ENCODE measurements at regions not wholly inside any gene's neighbourhood (a gene's known extent, or its start where the extent isn't known, plus 50 kb on each side); places are given as distances from the start of the nearest gene placed in this dataset.

DNA sequence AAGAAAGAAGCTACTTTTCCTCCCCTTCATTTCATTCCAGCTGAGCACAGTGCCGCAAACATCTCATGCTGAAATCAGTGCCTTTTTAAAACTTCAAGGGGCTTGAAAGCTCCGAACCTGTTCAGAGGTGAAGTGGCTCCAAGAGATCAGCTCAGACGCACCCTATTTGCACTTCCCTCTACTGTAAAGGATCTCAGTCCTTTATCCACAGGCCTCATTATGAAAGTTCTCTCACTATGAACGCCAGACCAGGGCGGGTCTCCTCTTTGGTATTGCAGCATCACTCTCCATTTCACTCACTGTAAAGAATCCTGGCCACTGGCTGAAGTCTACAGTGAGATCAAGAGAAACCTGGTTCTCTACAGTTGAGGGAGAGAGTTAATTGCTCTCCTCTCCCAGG lies 232.7 kb upstream of the POU3F2 start:
- Mint-ChIP-seq H3K27me3 (peaks cover 3% of the 10 kb centered on the region), H3K36me3 (ENCODE audit: low read depth) (no peaks in the 10 kb centered on the region), H3K4me1 (ENCODE audit: low read depth) (no peaks in the 10 kb centered on the region), H3K27ac (no peak overlapping the region), H3K9me3 (peaks cover 5% of the 10 kb centered on the region), H3K4me3 (no peak overlapping the region)

GRCh38 chr6:98605705-98606104 lies 228.7 kb upstream of the POU3F2 start:
- Mint-ChIP-seq H3K9me3 (peaks cover 12% of the 10 kb centered on the region), H3K27ac (no peak overlapping the region), H3K27me3 (no peaks in the 10 kb centered on the region), H3K4me3 (no peak overlapping the region), H3K4me1 (ENCODE audit: low read depth) (no peaks in the 10 kb centered on the region), H3K36me3 (ENCODE audit: low read depth) (no peaks in the 10 kb centered on the region)

DNA sequence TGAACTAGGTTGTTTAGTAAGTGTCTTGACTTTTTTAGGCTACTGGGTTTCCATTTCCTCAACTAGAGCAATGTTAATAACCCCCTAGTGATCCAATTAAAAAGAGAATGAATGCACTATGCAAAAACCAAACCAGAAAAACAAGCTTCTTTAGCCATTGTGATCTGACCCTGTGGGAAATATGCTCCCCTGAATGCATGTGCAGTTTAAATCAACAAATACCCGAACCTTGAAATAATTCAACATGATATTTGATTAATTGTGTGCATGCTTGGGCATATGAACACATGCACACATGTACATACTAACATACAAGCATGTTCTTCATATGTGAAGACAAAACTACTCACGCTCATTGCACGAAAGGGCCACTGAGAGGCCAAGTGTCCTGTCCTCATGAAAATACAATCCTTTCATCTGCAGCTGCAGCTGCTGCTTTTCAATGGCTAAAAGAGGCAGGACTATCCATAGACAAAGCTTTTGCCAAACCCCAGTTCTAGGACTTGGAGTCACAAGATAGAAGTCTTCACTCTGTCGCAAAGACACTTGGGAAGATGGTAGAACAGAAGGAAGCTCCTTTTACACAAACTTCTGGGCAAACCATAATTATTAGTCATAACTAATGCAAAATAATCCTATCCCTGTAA lies 207.1 kb upstream of the POU3F2 start:
- no peaks in the 10 kb centered on the region for H3K4me1 Mint-ChIP-seq (ENCODE audit: low read depth)
- H3K4me3 Mint-ChIP-seq = no peak overlapping the region
- H3K36me3 Mint-ChIP-seq (ENCODE audit: low read depth) = no peaks in the 10 kb centered on the region
- no peak overlapping the region for H3K27ac Mint-ChIP-seq
- peaks cover 4% of the 10 kb centered on the region for H3K27me3 Mint-ChIP-seq
- H3K9me3 Mint-ChIP-seq = no peaks in the 10 kb centered on the region

- Mint-ChIP-seq H3K27me3 (peaks cover 4% of the 10 kb centered on the region), H3K4me1 (ENCODE audit: low read depth) (no peaks in the 10 kb centered on the region)
These were observed 200.5 kb upstream of the POU3F2 start for GRCh38 chr6:98633886-98634285.

DNA sequence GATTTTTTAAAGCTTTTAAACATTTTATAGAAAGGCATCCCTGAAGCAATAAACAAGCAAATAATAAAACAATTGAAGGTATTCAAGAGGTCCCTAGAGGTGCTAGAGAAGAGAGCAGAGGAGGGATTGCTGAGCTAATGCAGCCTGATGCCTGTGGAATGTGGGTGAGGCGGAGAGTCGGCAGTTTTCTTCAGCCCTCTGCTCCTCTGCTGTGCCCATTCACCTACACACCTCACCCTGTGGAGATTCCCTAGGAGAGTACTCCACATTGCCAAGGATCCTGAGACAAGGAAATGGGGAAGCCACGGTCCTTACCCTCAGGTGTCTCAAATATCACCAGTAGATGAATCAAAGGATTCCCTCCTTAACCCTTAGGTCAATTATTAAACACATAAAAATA lies 199.8 kb upstream of the POU3F2 start:
- Mint-ChIP-seq H3K9me3 (no peaks in the 10 kb centered on the region), H3K27me3 (peaks cover 3% of the 10 kb centered on the region), H3K36me3 (ENCODE audit: low read depth) (no peaks in the 10 kb centered on the region), H3K4me1 (ENCODE audit: low read depth) (no peaks in the 10 kb centered on the region), H3K4me3 (no peak overlapping the region), H3K27ac (no peak overlapping the region)

More at GRCh38 chr6:98633886-98634285, 200.5 kb upstream of the POU3F2 start:
- no peaks in the 10 kb centered on the region for H3K9me3 Mint-ChIP-seq
- H3K36me3 Mint-ChIP-seq (ENCODE audit: low read depth) = no peaks in the 10 kb centered on the region
- H3K4me3 Mint-ChIP-seq = no peak overlapping the region
- no peak overlapping the region for H3K27ac Mint-ChIP-seq

- Mint-ChIP-seq H3K4me3 (no peak overlapping the region), H3K27ac (no peak overlapping the region), H3K27me3 (no peaks in the 10 kb centered on the region), H3K4me1 (ENCODE audit: low read depth) (no peaks in the 10 kb centered on the region), H3K36me3 (ENCODE audit: low read depth) (no peaks in the 10 kb centered on the region), H3K9me3 (no peaks in the 10 kb centered on the region)
These were observed 199.2 kb upstream of the POU3F2 start for GRCh38 chr6:98635191-98635590.

DNA sequence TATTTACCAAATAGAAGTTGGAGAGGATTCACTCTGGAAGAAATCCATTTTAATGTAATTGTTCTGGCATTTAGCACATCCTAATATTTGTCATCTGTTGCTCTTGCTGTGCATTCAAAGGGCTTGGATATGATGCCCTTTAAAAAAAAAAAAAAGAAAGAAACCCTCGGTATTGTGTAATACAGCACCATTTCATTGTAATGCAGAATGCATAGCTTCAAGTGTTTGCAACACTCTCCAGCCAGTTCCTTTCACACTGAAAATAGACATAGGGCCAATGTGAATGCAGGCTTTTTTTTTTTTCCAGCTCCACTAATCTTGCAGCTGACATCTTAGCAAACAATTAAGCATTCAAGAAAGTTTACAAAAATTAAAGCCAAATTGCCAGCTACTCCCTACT lies 197.4 kb upstream of the POU3F2 start:
- no peaks in the 10 kb centered on the region for H3K36me3 Mint-ChIP-seq (ENCODE audit: low read depth)
- no peak overlapping the region for H3K27ac Mint-ChIP-seq
- H3K9me3 Mint-ChIP-seq = no peaks in the 10 kb centered on the region
- H3K27me3 Mint-ChIP-seq = no peaks in the 10 kb centered on the region
- H3K4me1 Mint-ChIP-seq (ENCODE audit: low read depth) = no peaks in the 10 kb centered on the region
- H3K4me3 Mint-ChIP-seq = no peak overlapping the region

DNA sequence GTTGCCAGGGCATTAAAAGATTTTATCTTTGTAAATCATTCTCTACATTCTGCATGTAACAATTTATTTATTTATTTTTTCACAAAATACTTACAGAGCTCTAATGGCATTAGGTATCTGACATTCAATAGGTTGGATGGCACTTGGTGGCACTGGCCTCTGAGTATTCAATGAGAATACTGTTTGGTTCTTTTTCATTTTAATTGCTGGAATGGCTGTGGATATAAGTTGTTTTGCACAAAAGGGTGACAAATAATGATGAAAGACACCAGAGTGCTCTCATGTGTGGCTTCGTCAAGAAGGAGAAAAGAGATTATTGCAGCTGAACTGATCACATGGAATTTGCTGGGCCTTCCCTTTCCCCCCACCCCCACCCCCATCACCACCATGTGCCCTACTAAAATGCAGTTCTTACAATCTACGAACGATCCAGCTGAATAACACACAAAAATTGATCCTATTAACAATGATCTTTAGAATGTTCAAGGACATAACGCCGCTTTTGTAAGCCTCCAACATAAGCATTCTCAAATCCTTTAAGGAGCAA lies 195.2 kb upstream of the POU3F2 start:
- Mint-ChIP-seq H3K4me3 (no peak overlapping the region), H3K4me1 (ENCODE audit: low read depth) (no peaks in the 10 kb centered on the region), H3K9me3 (no peaks in the 10 kb centered on the region)

DNA sequence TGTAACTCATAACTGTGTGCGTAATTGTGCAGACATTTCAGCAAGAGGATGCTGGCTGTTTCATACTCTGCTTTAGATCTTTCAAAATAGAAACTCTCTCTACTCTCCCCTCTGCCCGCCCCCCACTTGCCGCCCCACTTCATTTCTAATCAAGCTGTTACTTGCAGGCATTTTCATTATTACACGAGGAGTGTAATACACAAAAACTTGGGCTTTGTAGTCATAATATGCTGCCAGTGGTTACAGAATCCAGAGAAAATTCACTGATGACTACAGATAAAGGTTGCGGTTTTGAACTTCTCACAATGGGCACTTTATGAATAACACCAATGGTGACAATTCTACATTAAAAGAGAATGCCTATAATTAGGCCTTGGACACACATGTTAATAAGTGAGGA lies 194.0 kb upstream of the POU3F2 start:
- Mint-ChIP-seq H3K27ac (no peak overlapping the region), H3K36me3 (ENCODE audit: low read depth) (no peaks in the 10 kb centered on the region), H3K9me3 (no peaks in the 10 kb centered on the region)

More for the DNA sequence above, 195.2 kb upstream of the POU3F2 start:
- H3K27ac Mint-ChIP-seq = no peak overlapping the region
- no peaks in the 10 kb centered on the region for H3K27me3 Mint-ChIP-seq
- H3K36me3 Mint-ChIP-seq (ENCODE audit: low read depth) = no peaks in the 10 kb centered on the region

DNA sequence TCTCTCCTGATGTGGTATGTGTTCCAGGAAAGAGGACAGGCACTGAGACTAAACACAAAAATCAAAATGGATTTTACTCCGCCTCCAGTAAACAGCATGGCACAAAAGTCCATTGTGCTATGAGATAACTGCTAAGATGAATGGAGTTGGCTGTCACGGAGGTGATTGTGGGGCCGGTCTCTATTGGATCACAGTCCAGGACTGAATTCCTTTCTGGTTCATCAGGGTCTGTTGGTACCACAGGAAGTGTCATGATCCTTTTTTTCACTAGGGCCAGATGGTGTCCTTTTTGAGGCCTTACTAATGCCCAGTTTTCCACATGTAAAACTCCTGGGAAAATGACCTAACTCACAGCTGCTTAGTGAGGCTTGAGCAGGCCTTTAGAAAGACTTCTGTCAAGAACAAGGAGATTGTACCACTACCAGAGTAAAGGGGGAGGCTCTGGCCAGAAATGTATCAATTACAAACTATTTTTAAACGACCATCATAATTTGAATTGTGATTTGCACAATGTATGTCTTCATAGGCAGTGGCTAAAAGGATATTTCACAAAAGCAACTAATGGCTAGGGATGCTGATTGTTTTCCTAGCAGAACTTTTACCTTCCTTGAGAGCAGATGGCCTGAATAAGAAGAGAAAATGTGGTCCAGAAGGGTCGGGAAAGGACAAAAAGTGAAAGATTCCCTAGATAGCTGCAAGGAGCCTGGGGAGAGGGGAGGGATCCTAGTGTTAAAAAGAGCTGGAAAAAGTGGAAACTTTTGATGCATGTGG lies 192.2 kb upstream of the POU3F2 start:
- no peaks in the 10 kb centered on the region for H3K36me3 Mint-ChIP-seq (ENCODE audit: low read depth)
- peaks cover 3% of the 10 kb centered on the region for H3K27me3 Mint-ChIP-seq
- H3K4me1 Mint-ChIP-seq (ENCODE audit: low read depth) = no peaks in the 10 kb centered on the region
- H3K4me3 Mint-ChIP-seq = no peak overlapping the region
- H3K9me3 Mint-ChIP-seq = no peaks in the 10 kb centered on the region
- no peak overlapping the region for H3K27ac Mint-ChIP-seq

More for the DNA sequence above, 194.0 kb upstream of the POU3F2 start:
- no peaks in the 10 kb centered on the region for H3K4me1 Mint-ChIP-seq (ENCODE audit: low read depth)
- no peak overlapping the region for H3K4me3 Mint-ChIP-seq
- H3K27me3 Mint-ChIP-seq = peaks cover 3% of the 10 kb centered on the region

GRCh38 chr6:98644063-98644462 lies 190.3 kb upstream of the POU3F2 start:
- no peaks in the 10 kb centered on the region for H3K4me1 Mint-ChIP-seq (ENCODE audit: low read depth)
- peaks cover 3% of the 10 kb centered on the region for H3K27me3 Mint-ChIP-seq

DNA sequence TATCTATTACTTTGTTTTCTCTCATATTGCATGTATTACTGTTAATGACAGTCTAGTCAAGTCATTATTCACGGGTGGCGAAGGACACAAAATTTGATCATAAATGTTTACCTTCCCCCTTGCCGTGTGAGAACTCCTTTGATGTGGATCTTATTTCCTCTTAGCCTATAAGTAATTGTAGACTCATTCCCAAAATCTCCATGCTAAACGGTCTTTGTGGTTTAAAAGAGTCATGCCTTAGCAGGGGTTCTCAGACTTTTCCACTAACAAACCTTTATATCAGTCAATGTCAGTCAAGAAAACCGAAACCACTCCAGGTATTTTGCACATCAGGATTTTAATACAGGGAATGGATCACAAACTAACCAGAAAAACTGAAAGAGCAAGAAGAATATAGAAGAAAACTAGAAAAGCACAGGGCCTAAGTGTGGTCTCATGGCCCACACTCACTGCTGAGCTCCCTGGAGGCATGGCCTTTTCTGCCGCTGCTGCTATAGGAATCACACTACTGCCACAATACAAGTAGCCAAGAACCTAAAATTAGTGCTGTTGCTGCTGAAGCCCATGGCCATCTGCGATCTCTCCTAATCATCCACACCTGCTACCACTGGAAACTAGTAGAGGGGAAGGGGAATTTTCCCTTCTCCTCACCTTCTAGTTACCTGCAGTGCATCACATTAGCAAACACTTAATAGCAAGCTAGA lies 186.0 kb upstream of the POU3F2 start:
- H3K4me3 Mint-ChIP-seq = no peak overlapping the region
- H3K36me3 Mint-ChIP-seq (ENCODE audit: low read depth) = no peaks in the 10 kb centered on the region
- no peak overlapping the region for H3K27ac Mint-ChIP-seq
- H3K4me1 Mint-ChIP-seq (ENCODE audit: low read depth) = no peaks in the 10 kb centered on the region
- peaks cover 3% of the 10 kb centered on the region for H3K27me3 Mint-ChIP-seq
- H3K9me3 Mint-ChIP-seq = no peaks in the 10 kb centered on the region

More at GRCh38 chr6:98644063-98644462, 190.3 kb upstream of the POU3F2 start:
- no peaks in the 10 kb centered on the region for H3K36me3 Mint-ChIP-seq (ENCODE audit: low read depth)
- no peaks in the 10 kb centered on the region for H3K9me3 Mint-ChIP-seq
- H3K27ac Mint-ChIP-seq = no peak overlapping the region
- H3K4me3 Mint-ChIP-seq = no peak overlapping the region

GRCh38 chr6:98650941-98651340 lies 183.4 kb upstream of the POU3F2 start:
- Mint-ChIP-seq H3K4me1 (ENCODE audit: low read depth) (no peaks in the 10 kb centered on the region), H3K9me3 (no peaks in the 10 kb centered on the region), H3K36me3 (ENCODE audit: low read depth) (no peaks in the 10 kb centered on the region), H3K27ac (no peak overlapping the region), H3K4me3 (no peak overlapping the region), H3K27me3 (no peaks in the 10 kb centered on the region)

- Mint-ChIP-seq H3K4me1 (ENCODE audit: low read depth) (no peaks in the 10 kb centered on the region), H3K27me3 (no peaks in the 10 kb centered on the region), H3K36me3 (ENCODE audit: low read depth) (no peaks in the 10 kb centered on the region), H3K4me3 (no peak overlapping the region), H3K9me3 (peaks cover under 1% of the 10 kb centered on the region), H3K27ac (no peak overlapping the region)
These were observed 181.2 kb upstream of the POU3F2 start for GRCh38 chr6:98653179-98653578.

DNA sequence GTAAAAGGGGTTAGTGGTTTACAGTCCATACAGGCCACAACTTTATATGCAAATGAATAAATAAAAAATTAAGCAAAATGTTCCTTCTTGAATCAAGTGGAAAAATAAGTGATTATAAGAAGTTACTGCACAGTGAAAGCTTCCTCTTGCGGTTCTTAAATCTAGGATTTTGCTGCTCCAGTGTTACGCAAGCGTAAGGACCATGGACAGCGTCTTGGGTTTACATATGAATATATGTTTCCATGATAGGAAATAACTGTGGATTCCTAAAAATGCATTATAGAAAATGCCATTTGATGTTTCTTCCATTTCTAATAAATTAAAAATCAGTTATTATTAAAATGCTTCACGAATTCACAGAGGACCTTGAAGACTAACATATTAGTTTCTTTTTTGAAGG lies 176.6 kb upstream of the POU3F2 start:
- H3K9me3 Mint-ChIP-seq = peaks cover 9% of the 10 kb centered on the region

More for the DNA sequence above, 176.6 kb upstream of the POU3F2 start:
- Mint-ChIP-seq H3K4me3 (no peak overlapping the region), H3K27me3 (no peaks in the 10 kb centered on the region), H3K36me3 (ENCODE audit: low read depth) (no peaks in the 10 kb centered on the region), H3K4me1 (ENCODE audit: low read depth) (no peaks in the 10 kb centered on the region), H3K27ac (no peak overlapping the region)

Data from stimulated activated naive CD8-positive, alpha-beta T cell treated with anti-CD3 and anti-CD28 coated beads, Interleukin-15, Interleukin-2, amounts not matched to agents 100 ng/mL and 50 ng/mL, for 24 hours (primary cell).